ENCODE measurements at regions not wholly inside any gene's neighbourhood (a gene's known extent, or its start where the extent isn't known, plus 50 kb on each side); places are given as distances from the start of the nearest gene placed in this dataset.
"Not testable (repeated sequence)": the region's sequence is repeated elsewhere in the genome, so short reads cannot be mapped to it uniquely, and the experiment has no call there.

DNA sequence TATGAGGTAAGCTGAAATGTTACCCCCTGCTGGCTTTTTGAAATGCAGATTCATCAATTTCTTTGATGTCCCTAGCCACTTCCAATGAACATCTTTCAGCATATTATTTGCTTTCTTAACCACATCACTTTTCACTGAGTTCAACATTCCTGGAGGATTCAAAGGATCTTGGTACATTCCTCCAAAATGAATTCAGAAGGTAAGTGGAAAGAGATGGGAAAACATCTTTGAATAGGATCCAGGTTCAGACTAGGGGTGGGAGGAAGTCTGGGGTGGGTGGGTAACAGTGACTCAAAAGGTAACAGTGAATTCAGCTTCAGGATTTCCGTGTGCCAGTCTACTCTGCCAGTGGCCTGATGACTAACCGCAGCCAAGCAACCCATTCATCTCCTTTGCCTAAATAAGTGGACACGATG lies 180.7 kb downstream of the ZC3H11B start:
- no peak for DNase-seq

DNA sequence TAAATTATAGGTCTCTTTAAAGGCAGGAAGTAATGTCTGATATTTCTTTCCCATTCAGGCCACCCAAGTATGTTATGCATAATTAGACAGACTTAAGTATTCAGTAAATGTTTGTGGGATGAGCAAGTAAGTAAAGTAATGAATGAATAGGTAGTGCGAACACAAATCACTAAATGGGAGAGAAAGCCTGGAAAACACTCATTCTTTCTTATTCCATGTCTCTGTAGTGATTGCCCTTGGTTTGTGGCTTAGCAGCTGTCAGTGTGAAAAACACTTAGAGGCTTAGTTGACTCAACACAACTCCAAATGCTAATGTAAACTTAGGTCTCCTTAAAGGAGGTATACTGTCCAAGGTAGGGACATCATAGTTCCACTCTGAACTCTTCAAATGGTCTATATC lies 182.5 kb downstream of the ZC3H11B start:
- DNase-seq = no peak

DNA sequence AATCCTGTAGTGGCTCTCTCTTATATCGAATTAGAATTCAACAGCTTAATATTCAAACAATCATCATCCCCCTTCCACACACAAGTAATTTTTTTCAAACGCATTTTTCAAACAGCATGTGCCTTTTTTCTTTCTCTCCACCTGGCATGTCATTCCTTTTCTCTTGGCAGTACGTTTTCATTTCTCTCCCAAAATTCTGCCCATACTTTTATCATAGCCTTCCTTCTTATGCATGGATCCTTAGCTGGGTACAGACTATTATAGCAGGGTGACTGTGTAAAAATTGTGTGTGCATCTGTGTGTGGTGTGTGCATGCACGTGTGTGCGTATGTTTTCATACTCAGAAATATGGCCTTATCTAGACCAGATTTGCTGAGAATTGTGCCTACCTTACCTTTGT lies 184.3 kb downstream of the ZC3H11B start:
- no peak for DNase-seq

DNA sequence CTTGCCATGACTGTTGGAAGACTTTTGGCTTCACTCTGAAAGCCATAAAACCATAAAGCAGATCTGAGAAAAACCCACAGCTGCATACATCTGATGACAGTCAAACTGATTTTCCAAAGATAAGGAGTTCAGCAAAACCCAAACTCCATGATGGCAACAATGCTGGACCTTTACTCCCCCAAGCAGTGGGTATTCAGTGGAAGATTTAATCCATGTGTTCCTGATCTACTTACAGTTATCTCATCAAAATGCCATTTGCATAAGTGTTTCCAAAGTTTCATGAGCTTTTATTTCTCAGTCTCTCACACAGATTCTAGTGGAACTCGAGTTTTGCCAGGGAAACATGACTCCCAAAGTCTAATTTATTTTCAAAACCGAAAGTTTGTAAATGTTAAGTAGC lies 184.9 kb downstream of the ZC3H11B start:
- no peak for DNase-seq

DNA sequence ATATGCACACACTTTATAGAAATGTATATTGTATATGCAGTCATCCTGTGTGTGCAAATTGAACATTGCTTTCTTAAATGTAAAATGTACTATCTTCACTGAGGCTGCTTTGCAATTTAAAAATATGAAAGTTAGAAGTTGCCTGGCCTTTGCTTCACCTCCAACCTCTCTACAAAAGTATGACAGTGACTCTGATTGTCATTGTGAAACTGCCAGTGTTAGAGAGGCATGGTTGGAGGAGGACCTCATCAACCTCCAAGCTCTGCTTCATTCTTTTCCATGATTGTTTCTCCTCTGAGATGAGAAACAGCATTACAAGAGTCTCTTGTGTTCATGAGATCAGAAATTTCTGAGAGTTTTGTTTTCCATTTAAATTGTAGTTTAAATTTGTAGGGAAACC lies 185.5 kb downstream of the ZC3H11B start:
- DNase-seq = no peak

DNA sequence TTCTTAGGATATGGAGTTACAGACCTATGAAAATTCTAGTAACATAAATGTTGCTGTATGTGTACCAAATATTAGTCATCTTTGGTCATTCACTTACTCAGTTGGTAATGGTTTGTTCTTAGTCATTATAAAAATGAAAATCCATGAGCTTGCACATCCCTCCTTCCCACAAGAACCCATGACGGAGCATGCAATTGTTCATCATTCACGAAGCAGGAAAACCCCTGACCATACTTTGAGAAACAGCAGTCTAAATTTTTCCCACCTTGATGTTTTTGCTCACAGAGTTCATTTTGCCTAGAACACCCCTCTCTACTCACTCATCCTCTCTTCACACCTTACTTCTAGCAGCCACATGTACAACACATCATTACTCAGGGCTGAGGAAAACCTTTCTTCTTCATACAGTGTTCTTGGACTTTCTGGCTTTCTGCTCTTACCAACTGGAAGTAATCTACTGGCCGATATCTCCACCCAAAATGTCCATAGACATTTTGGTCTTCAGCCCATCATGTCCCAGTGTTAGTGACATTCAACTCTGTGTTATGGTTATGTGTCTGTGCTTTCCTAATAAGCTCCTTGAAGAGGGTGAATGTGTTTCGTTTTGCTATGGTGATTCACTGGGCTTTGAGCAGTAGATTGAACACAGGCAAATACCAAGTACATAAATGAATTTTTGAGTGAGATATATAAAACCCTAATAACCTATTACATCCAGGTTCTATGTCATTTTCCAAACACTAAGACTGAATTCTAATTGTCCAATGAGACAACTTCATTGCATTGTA lies 189.9 kb downstream of the ZC3H11B start:
- DNase-seq = no peak

DNA sequence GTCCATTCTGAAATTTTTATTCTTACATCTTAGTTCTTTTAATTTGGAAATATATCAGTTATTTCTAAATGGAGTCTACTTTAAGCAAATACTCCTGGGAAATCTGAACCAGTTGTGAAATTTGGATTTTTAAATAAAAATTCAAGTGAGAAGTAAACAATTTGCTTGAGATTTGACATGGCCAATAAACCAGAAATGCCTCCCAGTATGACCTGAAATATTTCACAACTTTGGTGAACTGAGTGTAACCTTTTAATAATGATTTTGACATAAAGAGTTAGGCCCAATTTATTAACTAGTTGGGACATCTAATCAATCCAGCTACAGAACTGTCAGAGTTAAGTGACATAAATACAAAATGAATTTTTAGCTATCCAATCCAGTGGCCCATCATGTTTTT lies 192.0 kb downstream of the ZC3H11B start:
- DNase-seq = no peak

DNA sequence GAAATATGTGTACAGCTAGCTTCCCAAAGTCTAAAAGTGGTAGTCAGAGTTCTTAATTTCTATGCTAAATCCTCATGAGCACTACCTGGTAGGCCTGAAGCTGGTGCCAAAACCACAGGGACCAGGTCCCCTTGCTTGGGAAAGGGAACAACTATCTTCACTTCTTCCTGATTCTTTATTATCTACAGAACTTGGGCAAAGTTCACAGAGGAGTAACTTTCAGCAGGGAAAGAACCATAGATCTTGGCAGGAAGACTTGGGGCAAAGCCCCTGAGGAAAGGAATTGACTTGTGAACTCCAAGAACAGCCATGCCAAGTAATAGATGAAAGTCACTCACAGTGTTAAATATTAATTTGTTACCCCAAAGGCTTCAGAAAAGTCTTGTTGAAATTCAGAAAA lies 193.0 kb downstream of the ZC3H11B start:
- no peak for DNase-seq

DNA sequence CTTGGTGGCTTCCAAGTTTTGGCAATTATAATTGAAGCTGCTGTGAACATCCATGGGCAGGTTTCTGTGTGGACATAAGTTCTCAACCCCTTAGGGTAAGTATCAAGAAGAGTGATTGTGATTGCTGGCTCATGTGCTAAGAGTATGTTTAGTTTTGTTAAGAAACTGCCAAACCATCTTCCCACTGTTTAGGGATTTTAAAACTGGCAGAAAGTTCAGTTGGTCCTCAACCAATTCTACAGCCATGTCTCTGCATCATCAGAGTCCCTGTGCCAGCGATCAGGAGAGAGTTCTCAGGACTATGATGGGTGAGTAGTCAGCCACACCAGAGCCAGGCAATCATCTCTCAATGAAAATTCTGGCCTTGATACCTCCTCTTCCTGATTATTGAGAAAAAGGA lies 193.8 kb downstream of the ZC3H11B start:
- peak; percentile 49 for DNase-seq

DNA sequence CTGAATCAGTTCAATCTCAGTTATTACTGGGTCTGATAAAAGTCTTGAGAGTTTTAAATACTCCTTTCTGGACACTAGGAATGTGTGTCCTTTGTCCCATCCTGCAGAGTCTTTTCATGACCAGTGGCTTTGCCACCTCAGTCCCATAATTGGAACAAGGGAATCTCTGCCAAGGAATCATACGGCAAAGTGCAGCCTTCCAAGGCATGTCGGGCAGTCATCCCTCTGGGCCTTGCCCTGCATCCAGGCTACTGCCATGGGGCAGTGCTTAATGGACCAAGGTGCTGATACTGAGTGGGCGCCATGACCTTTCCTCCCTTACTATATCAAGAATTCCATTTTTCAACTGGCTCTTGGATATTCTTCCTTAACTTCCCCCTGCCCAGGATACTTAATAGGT lies 195.3 kb downstream of the ZC3H11B start:
- no peak for DNase-seq

DNA sequence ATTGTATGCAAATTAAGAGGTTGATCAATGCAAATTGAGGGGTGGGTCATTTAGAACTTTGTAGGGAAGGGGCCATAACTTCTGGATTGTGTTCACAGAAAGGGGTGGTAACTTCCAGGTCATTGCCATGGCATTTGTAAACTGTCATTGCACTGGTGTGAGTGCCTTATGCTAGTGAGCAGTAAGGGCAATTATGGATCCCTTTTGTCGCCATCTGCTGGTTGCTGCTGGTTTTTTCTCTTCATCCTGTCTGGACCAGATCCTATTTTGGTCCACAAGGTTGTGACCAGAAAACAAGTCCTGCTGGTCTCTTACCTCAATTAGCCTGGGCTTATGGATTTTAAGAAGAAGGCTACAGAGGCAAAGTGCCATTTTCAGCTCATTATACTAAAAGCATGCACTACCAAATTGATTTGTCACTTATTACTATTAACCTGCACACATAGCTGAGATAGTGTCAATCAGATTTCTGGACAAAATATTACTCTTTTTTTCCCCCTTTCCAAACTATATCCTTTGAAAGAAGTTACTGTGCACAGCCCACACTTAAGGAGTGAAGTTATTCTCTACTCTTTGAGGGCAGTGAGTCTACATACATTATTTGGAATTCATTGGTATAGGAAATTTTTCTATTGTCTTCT lies 196.2 kb downstream of the ZC3H11B start:
- no peak for DNase-seq

DNA sequence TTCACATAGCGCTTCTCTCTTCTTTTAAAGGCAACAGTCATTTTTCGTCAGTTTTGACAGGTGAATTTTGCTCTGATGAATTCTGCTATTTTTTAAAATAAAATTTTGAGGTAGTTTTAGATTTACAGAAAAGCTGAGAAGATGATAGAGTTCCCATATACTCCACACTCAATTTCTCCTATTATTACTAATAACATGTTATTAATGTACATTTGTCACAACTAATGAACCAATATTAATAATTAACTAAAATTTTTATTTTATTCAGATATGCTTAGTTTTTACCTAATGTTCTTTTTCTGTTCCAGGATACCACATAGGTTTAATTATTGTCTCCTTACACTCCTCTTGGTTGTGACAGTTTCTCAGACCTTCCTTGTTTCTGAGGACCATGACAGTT lies 197.0 kb downstream of the ZC3H11B start:
- DNase-seq = no peak

DNA sequence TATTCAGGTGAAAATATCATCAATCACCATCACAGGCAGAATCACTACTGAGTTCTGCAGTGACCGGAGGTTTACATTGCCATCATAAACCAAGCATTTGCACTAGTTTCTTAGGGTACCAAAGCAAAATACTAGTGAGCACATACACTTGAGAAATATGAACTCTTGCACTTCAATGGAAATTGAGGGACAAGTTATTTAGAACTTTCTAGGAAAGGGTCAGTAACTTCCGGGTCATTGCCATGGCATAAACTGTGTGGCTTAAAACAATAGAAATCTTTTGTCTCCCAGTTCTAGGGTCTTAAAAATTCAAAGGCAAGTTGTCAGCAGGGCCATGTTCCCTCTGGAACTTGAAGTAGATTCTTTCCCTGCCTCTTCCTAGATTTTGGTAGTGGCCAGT lies 197.5 kb downstream of the ZC3H11B start:
- DNase-seq = no peak

DNA sequence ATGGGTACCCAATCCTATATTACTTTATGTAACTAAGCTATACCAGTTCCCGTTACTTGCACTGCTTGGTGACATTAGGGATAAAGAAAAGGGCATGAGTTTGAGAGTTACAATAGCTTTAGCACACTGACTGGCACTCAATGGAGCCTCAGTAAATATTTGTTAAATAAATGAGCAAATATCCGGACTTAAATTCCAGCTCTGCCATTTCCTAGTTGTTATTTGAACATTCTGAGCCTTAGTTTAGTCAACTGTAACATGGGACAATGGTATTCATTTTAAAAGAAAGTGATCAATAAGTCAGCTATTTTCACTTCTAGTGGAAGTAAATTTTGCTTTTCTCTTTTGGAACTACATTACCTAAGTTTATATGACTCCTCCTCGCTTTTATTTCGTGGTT lies 198.7 kb downstream of the ZC3H11B start:
- DNase-seq = no peak

DNA sequence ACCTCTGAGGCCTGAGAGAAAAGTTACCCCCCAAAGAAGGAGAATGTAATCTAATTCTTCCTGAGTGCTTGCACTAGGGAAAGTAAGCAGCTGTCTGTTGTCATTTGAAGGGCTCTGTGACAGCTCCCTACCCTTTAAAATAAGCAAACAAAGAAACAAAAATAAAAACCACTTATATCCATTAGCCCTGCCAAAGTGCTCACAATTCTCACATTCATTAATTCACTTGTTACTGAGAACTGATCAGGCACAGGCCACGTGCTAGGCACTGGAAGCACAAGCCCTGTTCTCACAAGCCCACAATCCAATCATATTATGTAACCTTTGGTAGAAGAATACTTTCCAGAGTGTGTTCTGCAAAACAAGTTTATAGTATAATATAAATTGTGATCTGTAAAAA lies 199.4 kb downstream of the ZC3H11B start:
- DNase-seq = no peak

DNA sequence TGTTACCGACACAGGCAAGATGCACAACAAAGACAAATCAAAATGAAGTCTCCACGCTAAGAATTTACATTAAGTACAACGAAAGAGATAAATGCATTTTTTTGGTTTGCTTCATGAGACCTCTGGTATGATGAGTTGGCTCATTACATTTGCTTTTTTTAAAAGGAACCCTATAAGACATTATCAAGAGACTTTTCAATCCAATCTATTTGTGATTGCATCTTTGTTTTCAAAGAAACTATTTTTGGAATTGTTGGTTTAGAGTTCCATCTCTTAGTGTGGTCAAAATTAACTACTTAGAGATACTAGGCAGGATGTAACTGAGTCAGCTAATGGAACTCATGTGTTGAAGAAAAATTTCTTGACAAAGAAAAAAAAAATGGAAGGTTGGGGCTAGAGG lies 200.1 kb downstream of the ZC3H11B start:
- DNase-seq = no peak

DNA sequence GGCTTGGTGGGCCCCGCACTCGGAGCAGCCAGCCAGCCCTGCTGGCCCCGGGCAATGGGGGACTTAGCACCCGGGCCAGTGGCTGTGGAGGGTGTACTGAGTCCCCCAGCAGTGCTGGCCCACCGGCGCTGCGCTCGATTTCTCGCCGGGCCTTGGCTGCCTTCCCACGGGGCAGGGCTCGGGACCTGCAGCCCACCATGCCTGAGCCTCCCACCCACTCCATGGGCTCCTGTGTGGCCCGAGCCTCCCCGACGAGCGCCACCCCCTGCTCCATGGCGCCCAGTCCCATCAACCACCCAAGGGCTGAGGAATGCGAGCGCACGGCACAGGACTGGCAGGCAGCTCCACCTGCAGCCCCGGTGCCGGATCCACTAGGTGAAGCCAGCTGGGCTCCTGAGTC lies 202.2 kb downstream of the ZC3H11B start:
- DNase-seq = not testable (repeated sequence)

DNA sequence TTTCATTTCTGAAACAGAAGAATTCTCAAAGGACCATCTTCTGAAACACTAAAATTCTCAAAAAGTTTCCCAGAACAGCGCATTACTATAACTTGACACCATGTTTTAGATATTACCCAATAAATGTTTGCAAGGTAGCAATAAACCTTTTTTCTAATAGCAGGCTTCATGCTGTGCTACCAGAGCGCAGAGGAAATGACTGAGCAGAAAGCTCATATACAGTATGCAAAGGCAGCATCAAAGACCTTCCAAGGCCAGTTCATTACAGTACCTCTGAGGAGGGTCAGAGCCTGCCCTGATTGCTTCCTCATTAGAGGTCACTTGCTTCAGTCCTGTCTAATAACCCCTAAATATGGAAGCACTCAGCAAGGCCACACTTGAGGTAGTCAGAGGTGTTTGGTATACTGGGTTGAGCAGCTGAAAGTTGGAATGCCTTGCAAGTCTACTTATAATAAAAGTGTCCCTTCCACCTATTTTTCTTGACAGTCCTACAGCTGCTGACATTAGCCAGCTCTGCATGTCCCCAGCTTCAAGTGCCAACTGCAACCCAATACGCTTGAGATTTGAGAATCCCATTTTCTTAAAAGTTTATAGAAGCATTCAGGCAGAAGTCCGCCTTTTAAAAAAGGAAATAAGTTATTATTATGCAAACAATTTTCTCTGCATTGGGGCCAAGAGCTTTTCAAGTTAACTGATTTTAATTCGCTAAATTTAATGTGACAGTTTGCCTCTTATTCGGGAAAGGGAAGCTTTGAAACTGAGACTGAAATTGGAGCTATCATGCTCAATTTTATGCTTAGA lies 207.2 kb downstream of the ZC3H11B start:
- DNase-seq = no peak

DNA sequence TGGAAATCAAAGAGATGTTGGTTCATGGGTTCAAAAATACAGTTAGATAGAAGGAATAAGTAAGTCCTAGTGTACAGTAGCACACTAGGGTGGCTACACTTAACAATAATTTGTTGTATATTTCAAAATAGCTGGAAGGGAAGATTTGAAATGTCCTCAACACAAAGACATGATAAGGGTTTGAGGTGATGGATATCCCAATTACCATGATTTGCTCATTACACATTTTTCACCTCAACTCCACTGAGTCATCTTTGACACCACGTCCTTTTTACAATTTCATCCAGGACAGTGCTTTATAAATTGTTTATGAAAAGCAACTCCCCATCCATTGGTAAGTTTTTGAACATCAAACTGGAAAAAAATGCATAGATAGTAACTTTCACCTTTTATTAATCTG lies 208.3 kb downstream of the ZC3H11B start:
- no peak for DNase-seq

DNA sequence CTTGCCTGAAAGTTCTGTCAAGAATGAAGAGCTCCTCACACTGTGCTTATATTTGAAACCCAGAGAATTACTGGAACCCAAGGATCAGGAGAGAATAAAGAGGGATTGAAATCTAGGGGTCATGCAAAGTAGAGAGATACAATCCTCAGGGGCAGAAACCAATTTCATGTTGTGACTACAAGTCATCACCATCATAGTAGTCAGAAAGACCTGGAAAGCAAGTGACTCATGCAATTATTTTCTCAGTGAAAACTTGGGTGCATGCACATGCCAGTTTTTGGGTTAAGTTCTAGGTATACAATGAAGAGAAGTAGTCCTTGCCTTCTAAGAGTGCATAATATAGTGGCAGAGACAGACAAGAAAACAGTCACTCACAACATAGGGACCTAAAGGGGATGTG lies 210.0 kb downstream of the ZC3H11B start:
- DNase-seq = no peak

DNA sequence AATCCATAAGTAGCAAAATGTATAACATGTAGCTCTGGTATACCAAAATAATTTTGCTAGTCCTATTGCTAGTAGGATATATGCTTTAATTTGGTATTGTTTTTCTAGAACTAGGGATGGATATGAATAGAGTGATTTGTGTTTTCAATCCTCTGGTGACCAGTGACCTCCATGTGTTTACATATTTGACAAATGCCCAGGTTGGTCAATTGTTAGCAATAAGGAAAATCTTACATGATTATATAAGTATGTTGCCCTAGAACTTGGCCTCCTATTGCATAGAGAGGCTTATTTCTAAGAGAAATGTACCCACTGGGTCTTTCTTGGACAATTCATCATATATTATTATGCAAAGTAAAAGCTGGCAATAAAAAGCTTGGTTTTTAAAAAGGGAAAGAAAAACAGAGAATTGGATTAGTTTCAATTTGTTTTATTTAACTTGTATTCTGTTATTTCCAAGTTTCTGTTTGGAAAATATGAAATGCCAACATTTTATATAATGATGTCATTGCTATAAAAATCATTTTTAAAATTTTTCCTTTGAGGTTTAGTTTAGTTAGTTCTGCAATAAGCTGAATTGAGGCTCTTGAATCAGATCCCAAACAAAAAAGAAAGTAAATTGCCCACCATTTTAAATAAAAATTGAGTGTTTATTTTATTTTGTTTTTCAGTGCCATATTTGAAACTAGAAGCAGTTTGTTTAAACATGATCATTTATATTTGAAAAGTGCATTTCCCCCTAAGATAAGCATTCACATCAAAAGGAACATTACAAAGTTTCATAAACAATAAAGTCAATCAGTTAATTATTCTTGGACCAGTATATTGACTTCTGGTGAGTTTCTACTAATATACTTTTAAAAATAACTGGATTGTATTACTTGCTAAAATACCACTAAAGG lies 210.9 kb downstream of the ZC3H11B start:
- DNase-seq = no peak

DNA sequence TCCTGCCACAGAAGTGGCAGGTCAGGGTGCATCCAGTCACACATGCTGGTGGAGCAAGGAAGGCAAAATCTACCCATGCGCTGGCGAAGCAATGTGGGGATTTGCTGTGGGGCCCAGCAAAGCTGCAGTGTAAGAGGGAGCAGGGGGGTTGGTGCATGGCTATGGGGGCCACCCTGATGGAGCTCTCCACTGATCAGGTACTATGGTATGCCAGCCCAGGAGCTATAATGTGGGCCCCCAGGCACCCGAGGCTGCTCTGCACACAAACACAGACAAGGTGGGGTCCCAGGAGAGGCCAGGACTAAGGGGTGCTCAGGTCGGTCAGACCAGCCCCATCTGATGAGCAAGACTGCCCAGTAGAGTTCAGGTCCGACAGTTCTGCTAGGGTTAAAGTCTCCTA lies 213.5 kb downstream of the ZC3H11B start:
- DNase-seq = no peak

Measured in hindlimb muscle (tissue), 1 donor.